NT2/D1 (cell line): ENCODE measurements at regions not wholly inside any gene's neighbourhood (a gene's known extent, or its start where the extent isn't known, plus 50 kb on each side); places are given as distances from the start of the nearest gene placed in this dataset.

Source experiments
- DNase-seq: peaks from one replicate; pipeline ENCODE4 v3.0.0-alpha.2; 2011; ENCODE audit warnings: low read depth, low spot score
- H3K27me3 ChIP-seq: 2 replicates; pipeline ENCODE4 v1.6.0; 2011; ENCODE audit warnings: mild to moderate bottlenecking; ENCODE audit not compliant: insufficient read length, insufficient read depth
- H3K36me3 ChIP-seq: 2 replicates; pipeline ENCODE4 v1.6.1; 2011; ENCODE audit warnings: mild to moderate bottlenecking, low read length, mixed read lengths; ENCODE audit not compliant: insufficient read depth, insufficient read length
- H3K4me1 ChIP-seq: 2 replicates; pipeline ENCODE4 v1.5.1; 2011; ENCODE audit not compliant: insufficient read depth, insufficient read length
- H3K4me3 ChIP-seq: 2 replicates; pipeline ENCODE4 v1.5.1; 2011; ENCODE audit warnings: low read depth; ENCODE audit not compliant: insufficient read length
- H3K9ac ChIP-seq: 2 replicates; pipeline ENCODE4 v1.6.0; 2011; ENCODE audit warnings: low read depth; ENCODE audit not compliant: insufficient read length
- H3K9me3 ChIP-seq: 2 replicates; pipeline ENCODE4 v1.5.1; 2011; ENCODE audit warnings: mild to moderate bottlenecking, low read length; ENCODE audit not compliant: insufficient read depth
- SUZ12 ChIP-seq: IDR thresholded peaks from 2 replicates; pipeline ENCODE4 v1.6.1; 2011; ENCODE audit not compliant: insufficient read length, insufficient read depth; ENCODE audit errors: extremely low read depth
- YY1 ChIP-seq: IDR thresholded peaks from 2 replicates; pipeline ENCODE4 v1.6.1; 2011; ENCODE audit not compliant: insufficient read length, insufficient read depth
- ZNF274 ChIP-seq: IDR thresholded peaks from 2 replicates; pipeline ENCODE4 v1.6.1; 2011; ENCODE audit warnings: mild to moderate bottlenecking, low read depth, low read length

DNA sequence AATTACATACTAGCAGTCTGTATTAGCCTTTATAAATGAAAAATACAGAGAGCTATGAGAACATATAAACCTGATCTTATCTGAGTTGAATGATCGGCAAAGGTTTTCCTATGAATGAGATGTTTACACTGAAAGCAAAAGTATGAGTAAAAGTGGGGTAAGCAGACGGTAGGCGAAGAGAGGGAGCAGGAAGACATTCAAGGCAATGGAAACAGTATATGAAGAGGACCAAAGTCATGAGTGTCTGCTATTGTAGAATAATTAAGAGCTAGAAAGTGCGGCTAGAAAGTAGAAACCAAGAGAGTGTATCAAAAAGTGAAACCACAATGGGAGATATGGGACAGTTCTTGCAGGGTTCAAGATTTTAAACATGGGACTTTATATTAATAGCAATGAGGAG is 67.0 kb upstream of the TMLHE start:
- H3K4me1 ChIP-seq: no peaks in the 10 kb centered on the region
- DNase-seq: no peak
- H3K36me3 ChIP-seq: no peaks in the 10 kb centered on the region
- TF ChIP-seq YY1: no peak
- no peak for TF ChIP-seq SUZ12
- TF ChIP-seq ZNF274: no peak
- no peak overlapping the region for H3K9ac ChIP-seq
- no peaks in the 10 kb centered on the region for H3K27me3 ChIP-seq
- no peaks in the 10 kb centered on the region for H3K9me3 ChIP-seq
- H3K4me3 ChIP-seq: no peak overlapping the region

DNA sequence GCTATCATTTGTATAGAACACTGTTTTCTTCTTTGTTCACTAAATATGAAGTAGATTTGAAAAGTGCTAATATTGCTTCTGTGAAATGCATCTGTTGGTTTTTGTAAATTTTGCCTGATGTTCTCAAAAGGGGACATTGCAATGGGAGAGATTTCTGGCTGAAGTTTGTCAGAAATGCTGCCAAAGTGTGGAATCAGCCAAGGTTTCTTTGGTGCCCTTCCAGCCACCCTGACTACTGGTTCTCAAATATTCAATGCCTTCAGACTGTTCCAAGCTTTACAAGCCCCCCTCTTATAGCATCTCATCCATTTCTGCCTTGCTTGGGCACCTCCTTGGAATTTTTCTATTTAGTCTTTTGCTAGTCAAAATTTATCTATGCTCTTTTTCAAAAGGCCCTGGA is 60.6 kb upstream of the TMLHE start:
- no peaks in the 10 kb centered on the region for H3K9me3 ChIP-seq
- TF ChIP-seq YY1: no peak
- no peak for TF ChIP-seq SUZ12
- TF ChIP-seq ZNF274: no peak
- no peaks in the 10 kb centered on the region for H3K27me3 ChIP-seq
- H3K9ac ChIP-seq: no peak overlapping the region
- H3K36me3 ChIP-seq: no peaks in the 10 kb centered on the region
- H3K4me3 ChIP-seq: no peak overlapping the region
- no peaks in the 10 kb centered on the region for H3K4me1 ChIP-seq
- no peak for DNase-seq

DNA sequence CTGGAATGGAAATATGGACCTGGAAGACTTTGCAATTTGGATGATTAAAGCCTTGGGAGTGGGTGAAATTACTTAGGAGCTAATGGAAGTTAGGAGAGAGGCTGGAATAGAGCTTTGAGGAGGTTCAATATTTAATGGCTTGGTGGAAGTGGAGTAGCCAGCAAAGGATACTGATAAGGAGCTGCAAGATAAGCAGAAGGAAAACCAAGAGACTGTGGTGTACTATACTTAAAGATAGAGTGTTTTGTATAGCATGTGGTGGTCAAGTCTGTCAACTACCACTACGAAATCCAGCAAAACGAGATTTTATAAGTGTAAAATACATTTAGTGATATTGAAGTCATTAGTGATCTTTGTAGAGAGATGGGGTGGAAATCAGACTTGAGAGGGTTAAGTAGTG is 54.0 kb upstream of the TMLHE start:
- no peak for DNase-seq
- no peak for TF ChIP-seq YY1
- TF ChIP-seq SUZ12: no peak
- no peak for TF ChIP-seq ZNF274
- H3K36me3 ChIP-seq: no peaks in the 10 kb centered on the region
- no peak overlapping the region for H3K4me3 ChIP-seq
- H3K9me3 ChIP-seq: no peaks in the 10 kb centered on the region
- H3K27me3 ChIP-seq: no peaks in the 10 kb centered on the region
- H3K4me1 ChIP-seq: no peaks in the 10 kb centered on the region
- no peak overlapping the region for H3K9ac ChIP-seq
